ENCODE measurements at regions not wholly inside any gene's neighbourhood (a gene's known extent, or its start where the extent isn't known, plus 50 kb on each side); places are given as distances from the start of the nearest gene placed in this dataset.

DNA sequence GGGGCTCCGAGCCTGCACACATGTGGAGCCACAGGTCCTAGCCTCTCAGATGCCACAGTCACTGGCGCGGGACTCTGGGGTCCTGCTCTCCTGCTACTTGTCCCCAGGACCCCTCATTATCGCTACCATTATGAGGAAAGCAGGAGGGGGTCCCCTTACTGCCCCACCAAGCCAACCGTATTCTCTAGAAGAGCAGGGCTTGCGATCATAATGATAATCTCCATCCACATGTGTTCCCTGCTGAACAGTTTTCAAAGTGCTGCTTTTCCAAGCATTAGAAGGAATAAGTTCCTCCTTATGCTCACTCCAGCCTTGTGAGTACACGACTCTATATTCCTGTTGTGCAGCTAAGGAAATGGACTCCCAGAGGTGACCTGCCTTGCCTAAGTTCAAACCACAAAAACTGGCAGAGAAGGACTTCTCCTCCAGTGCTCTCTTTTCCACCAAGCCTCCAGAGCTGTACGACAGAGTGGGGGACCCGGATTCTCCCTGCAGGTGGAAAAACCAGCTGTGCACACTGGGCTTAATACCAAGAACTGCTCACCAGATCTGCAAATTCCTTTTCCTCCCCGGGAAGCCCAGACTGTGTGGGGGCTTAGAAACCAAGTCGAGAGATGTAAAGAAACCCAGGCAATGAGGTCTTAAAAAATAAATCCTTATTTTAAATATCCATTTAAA lies 92.8 kb upstream of the DRD2 start (continued):
- TF ChIP-seq TBP (IDR thresholded peaks at IDR 0.05; ENCODE audit: low read depth, low read length), result no peak
- no peak for TF ChIP-seq JUN (IDR thresholded peaks at IDR 0.05; ENCODE audit: low read depth, low read length)
- TF ChIP-seq, protein P1, sequence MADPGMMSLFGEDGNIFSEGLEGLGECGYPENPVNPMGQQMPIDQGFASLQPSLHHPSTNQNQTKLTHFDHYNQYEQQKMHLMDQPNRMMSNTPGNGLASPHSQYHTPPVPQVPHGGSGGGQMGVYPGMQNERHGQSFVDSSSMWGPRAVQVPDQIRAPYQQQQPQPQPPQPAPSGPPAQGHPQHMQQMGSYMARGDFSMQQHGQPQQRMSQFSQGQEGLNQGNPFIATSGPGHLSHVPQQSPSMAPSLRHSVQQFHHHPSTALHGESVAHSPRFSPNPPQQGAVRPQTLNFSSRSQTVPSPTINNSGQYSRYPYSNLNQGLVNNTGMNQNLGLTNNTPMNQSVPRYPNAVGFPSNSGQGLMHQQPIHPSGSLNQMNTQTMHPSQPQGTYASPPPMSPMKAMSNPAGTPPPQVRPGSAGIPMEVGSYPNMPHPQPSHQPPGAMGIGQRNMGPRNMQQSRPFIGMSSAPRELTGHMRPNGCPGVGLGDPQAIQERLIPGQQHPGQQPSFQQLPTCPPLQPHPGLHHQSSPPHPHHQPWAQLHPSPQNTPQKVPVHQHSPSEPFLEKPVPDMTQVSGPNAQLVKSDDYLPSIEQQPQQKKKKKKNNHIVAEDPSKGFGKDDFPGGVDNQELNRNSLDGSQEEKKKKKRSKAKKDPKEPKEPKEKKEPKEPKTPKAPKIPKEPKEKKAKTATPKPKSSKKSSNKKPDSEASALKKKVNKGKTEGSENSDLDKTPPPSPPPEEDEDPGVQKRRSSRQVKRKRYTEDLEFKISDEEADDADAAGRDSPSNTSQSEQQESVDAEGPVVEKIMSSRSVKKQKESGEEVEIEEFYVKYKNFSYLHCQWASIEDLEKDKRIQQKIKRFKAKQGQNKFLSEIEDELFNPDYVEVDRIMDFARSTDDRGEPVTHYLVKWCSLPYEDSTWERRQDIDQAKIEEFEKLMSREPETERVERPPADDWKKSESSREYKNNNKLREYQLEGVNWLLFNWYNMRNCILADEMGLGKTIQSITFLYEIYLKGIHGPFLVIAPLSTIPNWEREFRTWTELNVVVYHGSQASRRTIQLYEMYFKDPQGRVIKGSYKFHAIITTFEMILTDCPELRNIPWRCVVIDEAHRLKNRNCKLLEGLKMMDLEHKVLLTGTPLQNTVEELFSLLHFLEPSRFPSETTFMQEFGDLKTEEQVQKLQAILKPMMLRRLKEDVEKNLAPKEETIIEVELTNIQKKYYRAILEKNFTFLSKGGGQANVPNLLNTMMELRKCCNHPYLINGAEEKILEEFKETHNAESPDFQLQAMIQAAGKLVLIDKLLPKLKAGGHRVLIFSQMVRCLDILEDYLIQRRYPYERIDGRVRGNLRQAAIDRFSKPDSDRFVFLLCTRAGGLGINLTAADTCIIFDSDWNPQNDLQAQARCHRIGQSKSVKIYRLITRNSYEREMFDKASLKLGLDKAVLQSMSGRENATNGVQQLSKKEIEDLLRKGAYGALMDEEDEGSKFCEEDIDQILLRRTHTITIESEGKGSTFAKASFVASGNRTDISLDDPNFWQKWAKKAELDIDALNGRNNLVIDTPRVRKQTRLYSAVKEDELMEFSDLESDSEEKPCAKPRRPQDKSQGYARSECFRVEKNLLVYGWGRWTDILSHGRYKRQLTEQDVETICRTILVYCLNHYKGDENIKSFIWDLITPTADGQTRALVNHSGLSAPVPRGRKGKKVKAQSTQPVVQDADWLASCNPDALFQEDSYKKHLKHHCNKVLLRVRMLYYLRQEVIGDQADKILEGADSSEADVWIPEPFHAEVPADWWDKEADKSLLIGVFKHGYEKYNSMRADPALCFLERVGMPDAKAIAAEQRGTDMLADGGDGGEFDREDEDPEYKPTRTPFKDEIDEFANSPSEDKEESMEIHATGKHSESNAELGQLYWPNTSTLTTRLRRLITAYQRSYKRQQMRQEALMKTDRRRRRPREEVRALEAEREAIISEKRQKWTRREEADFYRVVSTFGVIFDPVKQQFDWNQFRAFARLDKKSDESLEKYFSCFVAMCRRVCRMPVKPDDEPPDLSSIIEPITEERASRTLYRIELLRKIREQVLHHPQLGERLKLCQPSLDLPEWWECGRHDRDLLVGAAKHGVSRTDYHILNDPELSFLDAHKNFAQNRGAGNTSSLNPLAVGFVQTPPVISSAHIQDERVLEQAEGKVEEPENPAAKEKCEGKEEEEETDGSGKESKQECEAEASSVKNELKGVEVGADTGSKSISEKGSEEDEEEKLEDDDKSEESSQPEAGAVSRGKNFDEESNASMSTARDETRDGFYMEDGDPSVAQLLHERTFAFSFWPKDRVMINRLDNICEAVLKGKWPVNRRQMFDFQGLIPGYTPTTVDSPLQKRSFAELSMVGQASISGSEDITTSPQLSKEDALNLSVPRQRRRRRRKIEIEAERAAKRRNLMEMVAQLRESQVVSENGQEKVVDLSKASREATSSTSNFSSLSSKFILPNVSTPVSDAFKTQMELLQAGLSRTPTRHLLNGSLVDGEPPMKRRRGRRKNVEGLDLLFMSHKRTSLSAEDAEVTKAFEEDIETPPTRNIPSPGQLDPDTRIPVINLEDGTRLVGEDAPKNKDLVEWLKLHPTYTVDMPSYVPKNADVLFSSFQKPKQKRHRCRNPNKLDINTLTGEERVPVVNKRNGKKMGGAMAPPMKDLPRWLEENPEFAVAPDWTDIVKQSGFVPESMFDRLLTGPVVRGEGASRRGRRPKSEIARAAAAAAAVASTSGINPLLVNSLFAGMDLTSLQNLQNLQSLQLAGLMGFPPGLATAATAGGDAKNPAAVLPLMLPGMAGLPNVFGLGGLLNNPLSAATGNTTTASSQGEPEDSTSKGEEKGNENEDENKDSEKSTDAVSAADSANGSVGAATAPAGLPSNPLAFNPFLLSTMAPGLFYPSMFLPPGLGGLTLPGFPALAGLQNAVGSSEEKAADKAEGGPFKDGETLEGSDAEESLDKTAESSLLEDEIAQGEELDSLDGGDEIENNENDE (IDR thresholded peaks at IDR 0.05; ENCODE audit: insufficient replicate concordance, low read length), result peak; percentile 98
- TF ChIP-seq, protein P2, sequence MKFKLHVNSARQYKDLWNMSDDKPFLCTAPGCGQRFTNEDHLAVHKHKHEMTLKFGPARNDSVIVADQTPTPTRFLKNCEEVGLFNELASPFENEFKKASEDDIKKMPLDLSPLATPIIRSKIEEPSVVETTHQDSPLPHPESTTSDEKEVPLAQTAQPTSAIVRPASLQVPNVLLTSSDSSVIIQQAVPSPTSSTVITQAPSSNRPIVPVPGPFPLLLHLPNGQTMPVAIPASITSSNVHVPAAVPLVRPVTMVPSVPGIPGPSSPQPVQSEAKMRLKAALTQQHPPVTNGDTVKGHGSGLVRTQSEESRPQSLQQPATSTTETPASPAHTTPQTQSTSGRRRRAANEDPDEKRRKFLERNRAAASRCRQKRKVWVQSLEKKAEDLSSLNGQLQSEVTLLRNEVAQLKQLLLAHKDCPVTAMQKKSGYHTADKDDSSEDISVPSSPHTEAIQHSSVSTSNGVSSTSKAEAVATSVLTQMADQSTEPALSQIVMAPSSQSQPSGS (IDR thresholded peaks at IDR 0.05; ENCODE audit: low read length), result no peak
- no peak for TF ChIP-seq POLR2A (IDR thresholded peaks at IDR 0.05; ENCODE audit: control extremely low read depth in 1 of 2, low read depth in 2 of 2, low read length in 2 of 2)
- no peak for TF ChIP-seq SRF (IDR thresholded peaks at IDR 0.05; ENCODE audit: low read depth, low read length)

Data from H1 (cell line).